ENCODE measurements at regions not wholly inside any gene's neighbourhood (a gene's known extent, or its start where the extent isn't known, plus 50 kb on each side); places are given as distances from the start of the nearest gene placed in this dataset.

- TF ChIP-seq CTCF (IDR thresholded peaks at IDR 0.05; ENCODE audit: poor library complexity), result peak; percentile 93
- TF ChIP-seq EZH2 (IDR thresholded peaks at IDR 0.05; ENCODE audit: borderline replicate concordance), result no peak
- TF ChIP-seq EZH2phosphoT487 (IDR thresholded peaks at IDR 0.05; ENCODE audit: low read depth, severe bottlenecking, unreplicated experiment), result no peak
These were observed 164.4 kb upstream of the PALMD start for GRCh38 chr1:99481391-99481996.
